ACC112 (cell line): ENCODE measurements at regions not wholly inside any gene's neighbourhood (a gene's known extent, or its start where the extent isn't known, plus 50 kb on each side); places are given as distances from the start of the nearest gene placed in this dataset.

Experiments used
- H2AFZ ChIP-seq: fragments of 200-600 bp; sonication (generic); one replicate; pipeline ENCODE4 v1.6.0; 2017; ENCODE audit warnings: antibody characterized with exemption, low read length; ENCODE audit not compliant: unreplicated experiment
- H3K27ac ChIP-seq: fragments of 200-600 bp; sonication (generic); 2 replicates; pipeline ENCODE4 v1.5.1; 2014; ENCODE audit warnings: low read depth, mild to moderate bottlenecking, antibody characterized with exemption, low read length, moderate library complexity
- H3K27me3 ChIP-seq: fragments of 200-600 bp; sonication (generic); 2 replicates; pipeline ENCODE4 v1.6.1; 2014; ENCODE audit warnings: mild to moderate bottlenecking, antibody characterized with exemption, low read length, moderate library complexity, mixed read lengths; ENCODE audit not compliant: insufficient read depth
- H3K36me3 ChIP-seq: fragments of 200-600 bp; sonication (generic); 2 replicates; pipeline ENCODE4 v1.6.1; 2016; ENCODE audit warnings: mild to moderate bottlenecking, antibody characterized with exemption, low read length, moderate library complexity, mixed read lengths; ENCODE audit not compliant: insufficient read depth
- H3K4me1 ChIP-seq: fragments of 200-600 bp; sonication (generic); one replicate; pipeline ENCODE4 v1.6.1; 2016; ENCODE audit warnings: low read length, mixed read lengths; ENCODE audit not compliant: insufficient read depth, unreplicated experiment, control insufficient read depth
- H3K4me3 ChIP-seq: fragments of 200-600 bp; sonication (generic); 2 replicates; pipeline ENCODE4 v1.5.1; 2014; ENCODE audit warnings: mild to moderate bottlenecking, low read depth, low read length
- H3K79me2 ChIP-seq: fragments of 200-600 bp; sonication (generic); one replicate; pipeline ENCODE4 v1.6.0; 2016; ENCODE audit warnings: low read length; ENCODE audit not compliant: control insufficient read depth, unreplicated experiment, insufficient read depth

GRCh38 chr1:84749427-84749826 lies 59.2 kb upstream of the SSX2IP start:
- Histone ChIP-seq H3K27ac (no peak overlapping the region), H3K4me1 (no peaks in the 10 kb centered on the region), H3K36me3 (no peaks in the 10 kb centered on the region), H3K79me2 (no peaks in the 10 kb centered on the region), H2AFZ (no peak overlapping the region), H3K4me3 (no peak overlapping the region), H3K27me3 (no peaks in the 10 kb centered on the region)

GRCh38 chr1:84748364-84748763 lies 58.1 kb upstream of the SSX2IP start:
- Histone ChIP-seq H3K4me3 (no peak overlapping the region), H3K79me2 (no peaks in the 10 kb centered on the region), H3K27ac (no peak overlapping the region), H3K4me1 (no peaks in the 10 kb centered on the region), H3K36me3 (no peaks in the 10 kb centered on the region), H3K27me3 (no peaks in the 10 kb centered on the region), H2AFZ (no peak overlapping the region)

GRCh38 chr1:84745857-84746256 lies 55.6 kb upstream of the SSX2IP start:
- Histone ChIP-seq H3K4me1 (no peaks in the 10 kb centered on the region), H2AFZ (no peak overlapping the region), H3K27ac (no peak overlapping the region), H3K27me3 (no peaks in the 10 kb centered on the region), H3K4me3 (no peak overlapping the region), H3K36me3 (no peaks in the 10 kb centered on the region), H3K79me2 (no peaks in the 10 kb centered on the region)

GRCh38 chr1:84743896-84744295 lies 53.6 kb upstream of the SSX2IP start:
- Histone ChIP-seq H3K4me1 (no peaks in the 10 kb centered on the region), H3K4me3 (no peak overlapping the region), H3K36me3 (no peaks in the 10 kb centered on the region), H3K79me2 (no peaks in the 10 kb centered on the region), H2AFZ (no peak overlapping the region), H3K27me3 (no peaks in the 10 kb centered on the region), H3K27ac (no peak overlapping the region)

GRCh38 chr1:84742653-84743052 lies 52.4 kb upstream of the SSX2IP start:
- Histone ChIP-seq H3K4me1 (no peaks in the 10 kb centered on the region), H3K79me2 (no peaks in the 10 kb centered on the region), H3K36me3 (no peaks in the 10 kb centered on the region), H3K27ac (no peak overlapping the region), H3K27me3 (no peaks in the 10 kb centered on the region), H2AFZ (no peak overlapping the region), H3K4me3 (no peak overlapping the region)

- Histone ChIP-seq H3K4me1 (no peaks in the 10 kb centered on the region), H2AFZ (no peak overlapping the region), H3K27me3 (no peaks in the 10 kb centered on the region), H3K36me3 (no peaks in the 10 kb centered on the region), H3K4me3 (no peak overlapping the region), H3K27ac (no peak overlapping the region), H3K79me2 (no peaks in the 10 kb centered on the region)
Measured at GRCh38 chr1:84740050-84740714, 49.9 kb upstream of the SSX2IP start.
